GM19438 (cell line): ENCODE measurements at regions not wholly inside any gene's neighbourhood (a gene's known extent, or its start where the extent isn't known, plus 50 kb on each side); places are given as distances from the start of the nearest gene placed in this dataset.
A peak's percentile ranks its signal among the peaks of the same experiment; 100 is the strongest.

Experiments
- ATAC-seq: cut with Tn5 transposase; IDR thresholded peaks from one replicate; pipeline ENCODE4 v1.9.1; 2021; ENCODE audit warnings: low read depth; ENCODE audit not compliant: unreplicated experiment

DNA sequence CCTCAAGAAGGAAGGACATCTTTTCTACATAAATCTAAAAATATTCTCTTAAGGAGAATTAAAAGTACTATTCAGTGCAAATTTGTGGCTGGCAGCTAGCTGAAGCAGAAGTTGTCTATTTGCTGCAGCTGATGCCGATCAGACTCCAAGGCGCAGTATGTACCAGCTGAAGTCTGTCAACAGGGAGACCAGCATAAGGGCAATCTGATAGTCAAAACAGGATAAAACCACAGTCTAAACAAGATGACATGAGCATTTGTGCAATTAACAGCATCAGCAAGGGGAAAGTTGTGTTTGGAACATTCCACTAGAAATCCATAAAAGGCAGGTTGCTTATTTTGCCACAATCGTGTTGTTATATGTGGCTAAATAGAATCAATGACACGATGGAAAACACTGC, 198.2 kb upstream of the ROBO2 start:
- ATAC-seq = no peak

DNA sequence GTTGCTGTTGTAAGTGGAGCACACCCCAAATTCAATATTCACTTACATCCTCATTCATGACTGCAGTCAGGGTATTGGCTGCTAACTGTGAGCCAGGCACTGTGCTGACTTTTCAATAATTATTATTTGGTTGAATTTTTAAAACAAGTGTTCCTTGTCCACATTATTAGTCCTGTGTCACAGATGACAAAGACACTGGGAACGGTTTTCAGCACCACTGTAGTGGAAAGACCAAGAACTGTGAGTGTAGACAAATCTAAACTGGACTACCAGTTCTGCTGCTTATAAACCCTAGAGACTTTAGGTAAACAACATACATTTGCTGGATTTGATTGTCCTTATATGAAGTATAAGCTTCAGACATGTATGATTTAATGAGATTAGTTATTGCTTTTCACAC, 197.7 kb upstream of the ROBO2 start:
- no peak for ATAC-seq

DNA sequence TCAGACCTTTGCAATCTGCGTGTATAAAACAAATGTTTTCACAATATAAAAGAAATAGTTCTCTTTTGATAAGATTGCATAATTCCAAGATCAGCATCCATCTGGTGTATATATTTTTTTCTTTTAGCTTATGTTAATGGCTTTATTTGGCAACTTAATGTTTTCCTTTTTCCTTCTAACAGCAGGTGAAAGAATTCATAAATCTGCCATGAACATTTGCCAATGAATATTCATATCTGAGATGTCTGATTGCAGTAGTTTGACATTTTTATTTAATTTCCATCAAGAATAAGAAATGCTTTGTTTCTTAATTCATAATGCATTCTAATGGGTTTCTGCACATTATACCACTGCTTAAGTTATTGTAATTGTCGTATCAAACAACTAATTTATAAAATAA, 184.4 kb upstream of the ROBO2 start:
- no peak for ATAC-seq

DNA sequence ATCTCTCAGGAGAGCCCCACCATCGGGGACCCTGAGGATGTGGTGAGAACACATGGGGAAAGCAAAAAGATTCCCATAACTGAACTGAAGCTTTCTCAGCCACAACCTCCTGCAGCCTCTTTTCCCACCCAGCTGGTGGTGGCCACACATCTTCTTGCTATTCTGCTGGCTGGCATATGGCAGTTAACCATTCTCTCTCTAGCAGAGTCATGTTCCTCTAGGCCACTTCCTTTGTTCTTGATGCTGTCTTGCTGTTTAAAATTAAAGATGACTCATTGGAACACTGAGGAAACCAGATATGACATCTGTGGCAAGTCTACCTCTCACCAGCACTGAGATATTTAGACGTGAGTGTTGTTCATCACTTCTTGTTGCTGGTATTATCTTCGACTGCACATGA, 180.3 kb upstream of the ROBO2 start:
- ATAC-seq = no peak

DNA sequence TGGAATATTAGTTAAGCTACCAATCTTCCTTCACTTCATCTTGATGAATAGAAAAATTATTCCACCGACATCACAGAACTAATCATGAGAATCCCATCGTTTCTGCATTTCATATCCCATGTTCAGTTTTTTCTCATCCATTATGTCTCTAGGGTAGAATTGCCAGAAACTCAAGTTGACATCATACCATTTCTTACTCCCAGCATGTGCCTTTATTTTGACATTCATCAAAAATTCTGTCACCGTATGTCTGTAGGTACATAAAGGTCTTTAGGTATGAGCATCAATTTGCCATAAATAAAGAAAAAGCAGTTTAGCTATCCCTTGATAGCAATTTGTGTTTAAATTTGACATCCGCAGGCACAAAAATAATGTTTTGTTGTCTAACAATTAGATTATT, 175.5 kb upstream of the ROBO2 start:
- no peak for ATAC-seq

DNA sequence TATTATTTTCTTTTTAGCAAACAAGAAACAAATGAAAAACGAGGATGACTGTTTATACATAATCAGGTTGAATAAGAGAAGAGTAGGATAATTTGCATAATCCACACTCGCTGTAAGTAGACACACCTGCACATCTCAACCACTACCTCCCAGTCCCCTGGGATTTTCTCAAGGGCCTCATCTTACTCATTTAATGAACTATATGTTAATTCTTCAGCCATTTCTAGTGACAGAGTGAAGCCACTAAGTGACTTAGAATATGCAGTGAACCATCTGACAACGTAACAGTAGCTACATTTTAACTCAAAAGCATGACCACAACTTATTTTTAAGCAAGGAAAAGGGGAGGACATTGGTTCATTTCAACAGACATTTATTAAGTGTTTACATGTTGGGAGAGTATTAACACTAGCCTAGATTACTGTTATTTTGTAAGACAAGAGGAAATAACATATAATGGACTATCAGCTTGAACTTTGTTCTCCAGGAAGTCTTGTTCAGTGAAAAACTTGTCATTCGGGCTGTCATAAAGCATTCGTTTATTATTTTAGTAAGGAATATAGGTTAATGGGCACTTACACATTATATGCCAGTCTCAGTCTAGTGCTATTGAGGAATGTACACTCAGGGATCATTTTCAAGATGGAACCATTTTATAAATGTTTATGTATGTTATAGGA, 173.0 kb upstream of the ROBO2 start:
- ATAC-seq = peak; percentile 63

DNA sequence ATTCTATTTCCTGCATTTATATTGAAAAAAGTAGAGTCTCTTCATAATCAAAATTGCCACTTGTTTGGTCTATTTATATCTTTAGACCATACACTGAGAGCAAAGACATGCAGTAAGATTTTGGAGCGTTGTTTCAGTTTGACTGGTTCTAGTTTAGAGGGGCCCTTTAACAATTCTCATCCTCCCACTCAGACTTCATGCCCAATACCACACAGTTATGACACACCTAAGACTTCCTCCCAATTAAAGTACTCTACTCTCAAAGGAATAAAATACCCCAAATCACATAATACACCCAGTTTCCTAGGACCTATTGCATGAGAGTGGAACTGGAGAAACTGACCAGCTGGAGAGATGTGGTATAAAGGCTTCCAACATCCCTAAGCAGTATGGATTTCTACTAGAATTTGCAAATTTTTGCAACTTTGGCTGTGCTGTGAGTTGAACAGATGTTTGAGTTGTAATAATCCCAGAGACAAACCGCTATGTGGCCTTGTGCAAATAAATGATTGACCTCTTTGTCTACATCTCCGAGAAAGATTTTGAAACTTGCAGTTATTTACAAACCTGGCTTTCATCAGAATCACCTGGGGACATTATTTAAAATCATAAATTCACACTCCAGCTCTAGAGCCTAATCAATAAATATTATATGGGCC, 170.0 kb upstream of the ROBO2 start:
- ATAC-seq = no peak

DNA sequence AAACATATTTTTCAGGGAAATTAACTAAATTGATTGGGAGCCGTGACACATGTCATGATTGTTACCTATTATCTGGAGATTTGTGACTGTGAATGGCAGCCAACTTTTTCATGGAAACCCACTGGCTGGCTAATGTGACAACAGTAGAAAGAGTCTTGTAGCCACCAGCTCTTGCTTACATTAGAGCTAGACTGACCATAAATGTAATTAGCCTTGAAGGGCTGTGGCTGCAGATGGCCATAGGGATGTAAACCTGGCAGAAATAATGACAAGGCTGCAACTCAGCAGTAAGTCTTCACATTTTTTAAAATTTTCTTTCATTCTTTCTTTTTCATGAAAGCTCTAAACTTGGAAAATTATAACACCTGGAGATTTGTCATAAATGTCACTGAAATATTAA, 168.2 kb upstream of the ROBO2 start:
- ATAC-seq = no peak

DNA sequence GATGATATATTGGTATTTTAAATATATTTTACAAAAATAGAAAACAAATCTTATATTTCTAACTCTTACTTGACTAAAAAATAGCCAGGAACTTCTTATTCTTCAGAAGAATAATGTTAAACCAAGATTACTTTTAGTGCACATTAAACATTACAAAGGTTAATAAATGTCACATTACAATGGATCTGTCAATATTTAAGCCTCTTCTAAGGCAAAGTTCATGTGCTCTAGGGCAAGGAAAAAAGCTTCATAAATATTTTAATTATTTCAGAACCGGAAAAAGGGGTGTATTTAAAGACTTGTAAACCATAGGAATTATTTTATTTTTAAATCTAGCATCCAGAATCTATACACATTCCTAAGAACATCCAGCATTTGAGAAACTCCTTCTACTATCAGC, 166.9 kb upstream of the ROBO2 start:
- ATAC-seq = no peak

DNA sequence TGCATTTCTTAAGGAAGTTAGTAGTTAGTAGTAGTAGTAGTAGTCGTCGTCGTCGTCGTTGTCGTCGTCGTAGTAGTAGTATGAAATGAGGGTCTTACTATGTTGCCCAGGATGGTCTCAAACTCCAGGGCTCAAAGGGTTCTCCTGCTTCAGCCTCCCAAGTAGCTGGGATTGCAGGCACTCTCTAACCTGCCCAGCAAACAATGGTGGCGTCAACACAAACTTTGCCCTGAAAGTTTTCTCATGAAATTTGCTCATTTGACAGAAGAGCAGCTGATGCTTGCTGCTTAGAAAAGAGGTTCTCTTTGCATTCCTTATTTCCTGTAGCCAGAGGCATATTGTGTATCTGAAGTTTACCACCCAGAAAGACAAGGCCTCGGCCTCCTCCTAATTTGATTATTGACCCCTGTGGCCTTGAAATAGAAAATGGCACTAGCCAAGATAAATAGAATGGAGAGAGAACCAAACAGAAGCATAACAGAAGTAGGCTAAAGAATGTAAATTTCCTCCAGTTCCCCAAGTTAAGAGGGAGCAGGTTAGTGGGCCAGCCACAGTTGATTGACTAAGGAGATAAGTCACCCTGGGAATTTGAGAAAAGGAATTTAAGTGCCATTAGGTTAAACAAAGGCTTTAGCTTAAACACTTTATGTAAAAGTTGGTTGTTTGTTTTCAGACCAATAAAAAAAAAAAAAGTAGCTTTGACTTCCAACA, 166.2 kb upstream of the ROBO2 start:
- no peak for ATAC-seq

DNA sequence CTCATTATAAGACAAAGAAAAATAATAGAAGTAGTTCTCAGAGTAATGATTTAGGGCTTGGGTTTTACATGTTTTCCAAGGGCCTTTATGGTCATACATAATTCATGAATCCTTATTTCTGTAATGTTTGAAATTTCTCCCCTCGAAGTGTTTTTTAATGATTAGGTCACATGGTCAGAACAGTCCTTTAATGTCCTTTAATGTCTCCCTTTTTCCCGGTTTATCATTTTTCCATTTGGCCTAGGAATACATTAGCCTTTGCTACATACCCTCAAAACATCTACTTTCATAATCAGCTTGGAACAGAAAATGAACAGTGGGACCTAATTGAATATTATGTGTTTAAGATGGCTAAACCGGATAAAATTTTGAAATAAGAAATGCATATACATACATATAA, 159.9 kb upstream of the ROBO2 start:
- ATAC-seq = no peak

DNA sequence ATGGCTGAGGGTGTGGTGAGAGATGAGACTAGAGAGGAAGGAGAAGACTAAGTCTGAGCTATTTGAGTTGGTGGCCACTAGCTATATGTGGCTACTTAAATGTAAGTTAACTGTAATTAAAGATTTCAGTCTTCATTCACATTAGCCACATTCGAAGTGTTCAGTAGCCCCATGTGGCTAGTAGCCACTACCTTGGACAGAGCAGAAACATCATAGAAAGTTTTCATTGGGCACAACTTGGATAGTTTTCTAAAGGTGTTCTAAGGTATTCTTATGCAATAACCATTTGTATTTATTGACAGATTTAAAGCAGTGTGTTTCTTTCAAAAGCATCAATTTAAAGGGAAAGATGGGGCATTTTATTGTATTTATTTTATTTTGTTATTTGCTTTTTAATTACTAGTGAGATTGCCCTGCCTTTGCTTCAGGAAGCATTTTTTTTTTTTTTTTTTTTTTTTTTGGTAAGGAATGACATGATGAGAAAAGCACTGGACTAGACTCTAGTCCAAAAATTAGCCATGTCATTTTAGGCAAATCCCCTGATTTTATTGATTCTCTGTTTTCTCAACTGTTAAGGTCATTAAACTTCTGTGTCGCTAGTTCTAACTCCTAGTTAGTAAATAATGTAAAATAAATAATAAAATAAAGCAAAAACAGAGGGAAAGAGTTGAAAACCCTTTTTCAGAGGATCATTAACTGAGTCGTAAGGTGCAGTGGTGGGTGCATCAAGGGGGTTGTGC, 153.0 kb upstream of the ROBO2 start:
- no peak for ATAC-seq

DNA sequence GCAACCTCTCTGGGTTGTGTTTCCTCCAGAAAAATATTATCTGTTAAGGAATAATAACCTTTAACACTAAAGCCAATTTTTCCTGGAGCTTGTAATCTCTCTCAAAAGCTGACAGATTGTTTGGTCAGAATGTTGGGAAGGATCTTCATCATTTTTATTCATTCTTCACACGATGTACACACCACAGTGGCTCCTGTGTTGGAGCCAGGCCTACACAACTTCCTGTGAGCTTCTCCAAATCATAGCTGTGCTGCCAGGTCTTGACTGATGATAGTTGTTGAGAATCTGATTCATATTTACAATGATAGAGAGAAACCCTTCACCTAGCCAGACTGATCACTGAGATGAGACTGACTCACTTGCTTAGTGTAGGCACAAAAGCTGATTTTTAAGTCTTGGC, 151.0 kb upstream of the ROBO2 start:
- ATAC-seq = no peak

DNA sequence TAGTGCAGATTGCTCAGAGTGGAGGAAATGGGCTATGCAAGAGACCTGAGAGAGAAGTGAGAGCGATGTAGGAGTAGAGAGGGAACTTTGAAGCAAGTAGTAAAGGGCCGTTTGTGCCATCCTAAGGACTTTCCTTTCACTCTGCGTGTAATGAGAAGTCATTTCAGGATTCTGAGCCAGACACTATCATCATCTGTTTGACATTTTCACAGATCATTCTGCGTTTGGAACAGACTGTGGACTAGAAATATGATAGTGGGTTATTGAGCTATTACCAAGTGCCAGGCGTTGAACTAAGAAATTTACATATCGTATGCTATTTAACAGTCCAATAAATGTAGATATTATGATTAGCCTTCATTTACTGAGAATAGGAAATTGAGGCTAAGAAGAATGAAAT, 150.0 kb upstream of the ROBO2 start:
- no peak for ATAC-seq

DNA sequence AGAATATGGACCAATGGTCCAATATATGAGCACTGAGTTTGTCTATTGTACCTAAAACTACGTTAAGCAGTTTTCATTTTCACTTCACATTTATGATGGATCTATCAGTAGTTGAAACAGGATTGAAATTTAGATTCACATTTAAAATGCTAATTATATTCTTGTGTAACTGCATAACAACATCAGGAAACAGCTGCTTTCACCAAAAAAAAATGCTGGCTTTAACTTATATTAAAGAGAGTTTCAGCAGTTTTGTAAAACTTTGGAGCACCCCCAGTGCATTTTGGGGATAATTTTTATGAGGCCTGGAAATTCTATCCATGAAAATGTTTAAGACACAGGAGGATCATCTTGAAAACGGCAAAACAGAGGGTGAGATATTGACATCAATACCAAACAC, 142.8 kb upstream of the ROBO2 start:
- no peak for ATAC-seq

DNA sequence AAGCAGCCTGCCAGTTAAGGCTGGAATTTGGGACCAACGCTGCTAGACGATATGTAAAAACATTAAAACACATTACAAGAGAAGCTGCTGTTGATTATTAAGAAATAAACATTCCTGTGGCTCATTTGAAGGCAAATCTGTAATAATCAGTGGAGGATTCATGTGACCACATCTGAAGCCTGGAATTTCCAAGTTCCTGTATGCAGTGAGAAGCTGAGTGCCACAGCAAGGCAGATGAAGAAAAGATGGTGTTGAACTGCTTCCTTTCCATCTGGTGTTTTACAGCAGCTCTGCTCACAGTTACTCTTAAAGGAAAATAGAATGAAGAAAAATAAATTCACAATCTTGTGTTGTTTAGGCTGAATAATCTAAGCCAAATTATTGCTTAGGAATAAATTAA, 139.3 kb upstream of the ROBO2 start:
- ATAC-seq = no peak

DNA sequence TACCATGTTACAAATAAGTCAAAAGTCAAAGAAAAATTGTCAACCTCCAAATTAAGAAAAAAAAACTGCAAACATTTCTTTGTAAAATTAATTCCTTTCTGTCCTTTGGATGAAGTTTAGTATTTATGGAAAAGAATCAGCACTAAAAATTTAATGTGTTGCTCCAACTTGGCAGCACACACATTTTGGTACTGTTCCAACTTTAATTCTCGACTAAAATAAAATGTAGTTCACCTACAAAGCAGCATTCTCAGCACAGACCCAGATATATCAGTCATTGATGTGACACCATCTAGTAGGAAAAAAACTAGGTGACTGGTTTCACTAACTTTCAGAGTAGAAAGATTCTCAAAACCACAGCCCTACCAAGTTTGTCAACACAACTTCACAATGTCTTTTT, 131.7 kb upstream of the ROBO2 start:
- ATAC-seq = no peak

DNA sequence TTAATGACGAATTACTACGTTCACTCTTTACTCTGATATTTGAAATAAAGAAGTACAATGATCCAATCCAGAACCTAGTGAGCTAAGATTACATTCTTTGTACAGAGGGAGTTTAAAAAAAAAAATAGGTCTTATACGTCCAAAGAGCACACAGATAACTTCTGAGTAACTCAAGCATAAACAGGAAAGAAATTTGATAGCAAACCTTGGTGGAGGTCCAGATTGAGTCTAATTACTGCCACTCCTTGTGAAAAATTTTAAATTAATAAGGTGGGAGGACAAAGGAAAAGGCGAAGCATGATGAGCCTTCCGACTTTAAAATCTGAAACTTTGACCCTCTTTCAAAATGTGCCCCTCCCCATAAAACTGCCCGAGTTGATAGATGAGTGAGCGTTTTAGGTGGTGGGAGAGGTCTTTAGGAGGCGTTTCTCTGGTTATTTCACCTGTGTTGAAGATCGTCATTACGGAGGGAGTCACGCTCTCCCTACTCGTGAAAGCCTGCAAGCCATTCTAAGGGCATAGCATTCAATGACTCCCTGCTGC, 127.0 kb upstream of the ROBO2 start:
- no peak for ATAC-seq

DNA sequence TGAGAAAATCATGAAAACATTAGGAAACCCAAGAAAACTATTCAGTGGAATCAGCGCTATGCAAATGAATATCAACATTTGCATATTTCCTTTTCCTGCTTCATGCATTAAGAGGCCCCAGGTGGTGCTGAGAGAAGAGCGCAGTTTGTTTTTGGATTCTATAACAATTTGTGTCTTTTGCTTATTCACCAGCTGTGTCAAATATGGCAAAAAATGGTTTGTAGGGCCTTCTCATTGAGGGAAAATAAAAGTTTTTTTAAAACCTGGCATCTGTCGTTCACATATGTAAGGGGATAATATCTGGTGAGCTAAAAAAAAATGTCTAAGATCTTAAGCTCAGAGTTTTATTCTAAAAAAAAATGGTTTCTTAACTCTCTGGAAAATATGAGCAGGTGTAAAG, 122.5 kb upstream of the ROBO2 start:
- no peak for ATAC-seq

DNA sequence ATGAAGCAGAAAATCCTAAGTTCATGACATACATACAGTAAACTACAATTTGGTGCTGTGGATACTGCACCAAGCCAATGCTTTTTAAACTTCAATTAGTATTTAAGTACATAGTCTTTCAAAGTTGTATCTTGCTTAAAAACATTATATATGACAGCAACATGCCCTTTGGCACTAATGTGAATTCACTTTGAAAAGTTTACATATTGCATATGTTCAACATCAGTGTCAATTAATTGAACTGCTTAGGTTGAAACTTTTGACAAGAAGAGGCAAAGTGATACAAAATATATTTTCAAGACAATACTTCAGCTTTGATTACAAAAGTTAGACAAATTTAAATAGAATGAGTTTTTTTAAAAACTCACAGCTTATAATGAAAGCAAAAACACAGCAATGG, 119.4 kb upstream of the ROBO2 start:
- ATAC-seq = no peak

DNA sequence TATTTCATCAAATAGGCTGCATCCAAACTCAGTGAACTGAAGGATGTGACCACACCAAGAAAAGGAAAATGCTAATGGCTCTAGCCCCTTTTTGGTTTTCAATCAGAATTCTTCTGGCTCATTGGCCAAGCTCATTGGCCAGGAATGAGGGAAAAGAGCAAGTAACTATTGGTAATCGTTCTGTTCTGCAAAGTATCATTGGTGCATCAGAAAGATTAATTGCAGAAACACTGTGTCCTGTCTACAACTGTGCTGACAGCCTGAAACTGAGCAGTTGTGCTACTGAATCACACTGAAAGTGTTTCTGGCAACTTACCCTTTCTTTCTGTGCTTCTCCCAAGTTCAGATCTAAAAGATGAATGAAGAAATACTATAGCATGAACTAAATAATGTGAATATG, 116.4 kb upstream of the ROBO2 start:
- ATAC-seq = no peak
